K562 (cell line): ENCODE measurements at regions not wholly inside any gene's neighbourhood (a gene's known extent, or its start where the extent isn't known, plus 50 kb on each side); places are given as distances from the start of the nearest gene placed in this dataset.
A peak's percentile ranks its signal among the peaks of the same experiment; 100 is the strongest.

Experiments used
- ATAC-seq: fragments of 200-7000 bp; cut with Tn5 transposase; 3 replicates; pipeline ENCODE4 v1.9.1; 2020; ENCODE audit warnings: moderate library complexity
- BruUV-seq: library from RNA; stranded (reverse); fragments of 400-500 nt; replicated peaks from 2 replicates; lab custom pipeline; 2021; lab: Mats Ljungman, UMichigan
- CTCF ChIA-PET: fragments of 300-600 bp; formaldehyde crosslinking; extraction: SDS; loops from one replicate; lab custom pipeline; 2021; ENCODE audit warnings: low intra/inter-chr PET ratio; lab: Yijun Ruan, JAX
- POLR2A ChIA-PET: fragments of 300-600, 350-650 bp; sonication (Branson Sonifier 250); formaldehyde crosslinking; extraction: SDS; loops from one replicate; lab custom pipeline; 2021; ENCODE audit warnings: antibody characterized with exemption, inconsistent platforms; lab: Yijun Ruan, JAX
- DNase-seq, 4 experiments: peaks; one replicate each; pipeline versions ENCODE4 v3.0.0 to v3.0.0-alpha.2; 2011 to 2018; ENCODE audit warnings: low spot score in 3 of 4, mixed read lengths in 3 of 4; ENCODE audit errors: extremely low read depth in 1 of 4
- FAIRE-seq: peaks from 2 replicates; lab custom pipeline; 2011; peaks lifted over from hg19 to GRCh38; lab: Jason Lieb, UNC
- H2AFZ ChIP-seq: 2 replicates; pipeline ENCODE4 v1.6.0; 2011; ENCODE audit warnings: low read depth, low read length, control low read depth, inconsistent platforms
- H3K27ac ChIP-seq: fragments of 200-600 bp; 3 replicates; pipeline ENCODE4 v1.8.0; 2011; ENCODE audit warnings: low read depth, mild to moderate bottlenecking, control low read depth, inconsistent platforms, low read length, moderate library complexity, mixed read lengths; ENCODE audit errors: extremely low read depth
- H3K27me3 ChIP-seq, 2 experiments: fragments of 300-600 bp in 1 of 2; 2 replicates in 1 of 2; 3 replicates in 1 of 2; pipeline versions ENCODE4 v1.6.0 to v1.8.0; 2011; ENCODE audit warnings: inconsistent platforms in 2 of 2, low read length in 2 of 2, mild to moderate bottlenecking in 1 of 2, mixed read lengths in 1 of 2, moderate library complexity in 1 of 2; ENCODE audit not compliant: control insufficient read depth in 2 of 2, insufficient read depth in 2 of 2
- H3K36me3 ChIP-seq: fragments of 300-600 bp; 3 replicates; pipeline ENCODE4 v1.8.0; 2011; ENCODE audit warnings: mild to moderate bottlenecking, low read length, inconsistent platforms; ENCODE audit not compliant: control insufficient read depth, insufficient read depth
- H3K4me1 ChIP-seq, 2 experiments: fragments of 200-600 bp in 1 of 2; replicated peaks in 1 of 2; 2 replicates in 1 of 2; 3 replicates in 1 of 2; pipeline versions ENCODE4 v1.5.1 to v1.8.0; 2011; ENCODE audit warnings: inconsistent platforms in 2 of 2, low read length in 2 of 2, mild to moderate bottlenecking in 1 of 2, mixed read lengths in 1 of 2, moderate library complexity in 1 of 2; ENCODE audit not compliant: control insufficient read depth in 2 of 2, insufficient read depth in 2 of 2
- H3K4me2 ChIP-seq: 2 replicates; pipeline ENCODE4 v1.6.1; 2011; ENCODE audit warnings: low read length, control low read depth, inconsistent platforms, mixed read lengths; ENCODE audit not compliant: insufficient read depth
- H3K4me3 ChIP-seq: fragments of 200-600 bp; sonication (generic), shearing (Covaris generic); 2 replicates; pipeline ENCODE4 v1.5.1; 2016; ENCODE audit warnings: control low read depth, inconsistent platforms
- H3K79me2 ChIP-seq: fragments of 200-600 bp; 3 replicates; pipeline ENCODE4 v1.8.0; 2011; ENCODE audit warnings: low read length, inconsistent platforms; ENCODE audit not compliant: control insufficient read depth, insufficient read depth
- H3K9ac ChIP-seq, 2 experiments: 2 replicates each; pipeline versions ENCODE4 v1.6.0 to v1.6.1; 2011; ENCODE audit warnings: low read depth in 2 of 2, low read length in 2 of 2, control low read depth in 1 of 2, inconsistent platforms in 1 of 2, mild to moderate bottlenecking in 1 of 2, mixed read lengths in 1 of 2; ENCODE audit not compliant: insufficient read depth in 1 of 2
- H3K9me1 ChIP-seq: one replicate; pipeline ENCODE4 v1.6.0; 2011; ENCODE audit warnings: inconsistent platforms, mild to moderate bottlenecking, low read length, moderate library complexity; ENCODE audit not compliant: control insufficient read depth, insufficient read depth
- H3K9me3 ChIP-seq: replicated peaks from 2 replicates; pipeline ENCODE4 v1.5.1; 2011; ENCODE audit warnings: low read depth, low read length, inconsistent platforms; ENCODE audit not compliant: control insufficient read depth, insufficient read depth
- H4K20me1 ChIP-seq: replicated peaks from 2 replicates; pipeline ENCODE4 v1.6.1; 2011; ENCODE audit warnings: low read length, inconsistent platforms, mixed read lengths; ENCODE audit not compliant: control insufficient read depth, insufficient read depth
- ELF2 ChIP-seq: fragments of 250-450 bp; sonication (Bioruptor Pico); IDR thresholded peaks from 2 replicates; pipeline ENCODE4 v1.5.0; 2021; ENCODE audit warnings: mild to moderate bottlenecking
- EP300 ChIP-seq: IDR thresholded peaks from 2 replicates; pipeline ENCODE4 v1.6.1; 2012; ENCODE audit warnings: low read length, improper control_type of control experiment
- JUND ChIP-seq, 2 experiments: IDR thresholded peaks; 2 replicates in 1 of 2; 3 replicates in 1 of 2; pipeline ENCODE4 v1.6.1; 2011; ENCODE audit warnings: borderline replicate concordance in 2 of 2, low read depth in 2 of 2, low read length in 2 of 2, improper control_type of control experiment in 1 of 2, missing biosample characterization in 1 of 2, missing genetic modification characterization in 1 of 2, missing genetic modification reagents in 1 of 2
- PKNOX1 ChIP-seq: fragments of 450-650 bp; IDR thresholded peaks from 2 replicates; pipeline ENCODE4 v1.6.1; 2016
- U2AF2 ChIP-seq: fragments of 200-400 bp; formaldehyde crosslinking; optimal IDR thresholded peaks from 2 replicates; pipeline ENCODE3; 2017; ENCODE audit warnings: low read depth, mild to moderate bottlenecking, low read length
- WHSC1 ChIP-seq: IDR thresholded peaks from one replicate; pipeline ENCODE4 v1.6.1; 2012; ENCODE audit warnings: low read length, control low read depth, inconsistent platforms
- ZBTB7A ChIP-seq: IDR thresholded peaks from 2 replicates; pipeline ENCODE4 v1.6.1; 2011; ENCODE audit warnings: low read depth, mild to moderate bottlenecking, low read length, moderate library complexity, borderline replicate concordance; ENCODE audit not compliant: control insufficient read depth
- ZNF140 ChIP-seq: fragments of 250-450 bp; sonication (Bioruptor Pico); IDR thresholded peaks from 2 replicates; pipeline ENCODE4 v1.8.0; 2021; ENCODE audit warnings: moderate library complexity, mild to moderate bottlenecking, inconsistent platforms
- ZNF197 ChIP-seq: fragments of 200-800 bp; sonication (Bioruptor generic); IDR thresholded peaks from 2 replicates; pipeline ENCODE4 v1.6.1; 2016; ENCODE audit warnings: low read depth, missing genetic modification characterization, missing compliant biosample characterization
- ZNF584 ChIP-seq: fragments of 200-800 bp; sonication (Bioruptor generic); IDR thresholded peaks from 2 replicates; pipeline ENCODE4 v1.6.1; 2016; ENCODE audit warnings: low read depth, mild to moderate bottlenecking, missing genetic modification characterization, missing compliant biosample characterization
- ZNF764 ChIP-seq: fragments of 250-450 bp; sonication (Bioruptor Pico); IDR thresholded peaks from 2 replicates; pipeline ENCODE4 v1.4.0; 2020; ENCODE audit warnings: low read depth, mild to moderate bottlenecking, moderate library complexity
- WGBS: fragments of 100-300 bp; shearing (Covaris generic); methylation state at CpG from one replicate; pipeline ENCODE4 v1.1.6; 2016; ENCODE audit warnings: low coverage, mixed read lengths; ENCODE audit not compliant: insufficient coverage; ENCODE audit errors: missing lambda C conversion rate; 5-methylcytosine and 5-hydroxymethylcytosine counted together
- in situ Hi-C: fragments of 300-500 bp; cut with MboI; formaldehyde crosslinking; loops from 4 replicates; pipeline ENCODE4 v1.15.0; 2018; ENCODE audit warnings: inconsistent platforms, mixed read lengths
- intact Hi-C: fragments of 100-400 bp; cut with micrococcal nuclease; formaldehyde crosslinking; loops from 2 replicates; pipeline ENCODE4 v1.14.2; 2022

DNA sequence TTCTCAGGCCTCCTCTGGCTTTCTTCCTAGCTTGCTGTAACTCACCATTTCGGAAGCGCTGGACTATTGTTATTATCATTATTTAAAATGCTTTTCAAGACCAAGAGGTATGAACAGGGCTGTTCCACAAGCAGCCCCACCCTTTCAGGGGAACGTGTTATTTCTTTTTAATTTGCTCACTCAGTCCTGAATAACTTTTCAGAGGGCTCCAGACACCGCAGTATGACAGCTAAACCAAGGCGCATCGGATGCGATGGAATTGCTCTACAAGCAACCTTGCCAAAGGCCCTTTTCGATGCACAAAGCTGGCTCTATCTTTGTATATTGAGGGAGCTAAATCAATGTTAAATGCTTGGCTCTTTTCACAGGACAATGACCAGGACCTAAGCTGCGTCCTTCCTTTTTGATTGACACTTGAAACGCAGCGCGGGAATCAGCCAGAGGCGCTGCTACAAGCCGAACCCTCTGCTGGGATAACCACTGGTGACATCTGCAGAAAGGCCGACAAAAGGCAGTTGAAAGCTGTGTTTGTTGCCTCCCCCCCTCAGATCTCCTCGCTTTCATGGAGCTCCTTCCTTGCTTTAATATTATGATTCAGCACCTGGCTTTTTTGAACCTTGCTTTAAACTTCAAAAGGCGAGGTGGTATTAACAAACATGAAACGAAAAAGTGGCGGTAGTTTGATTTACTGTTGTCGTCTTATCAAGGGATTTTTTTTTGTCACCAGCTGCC lies 204.7 kb upstream of the PROX1 start:
- WGBS: under 1% methylated on average over 20 of the region's 20 CpGs
- Histone ChIP-seq H3K9me3 (no peaks in the 10 kb centered on the region), H2AFZ (no peak overlapping the region), H3K36me3 (no peaks in the 10 kb centered on the region), H3K9ac (no peak overlapping the region), H3K4me1 (no peaks in the 10 kb centered on the region), H3K9me1 (no peaks in the 10 kb centered on the region), H3K4me3 (no peak overlapping the region)
- ATAC-seq: no peak
- POLR2A ChIA-PET: no interaction called here
- TF ChIP-seq ZBTB7A (no peak), PKNOX1 (peak; percentile 64)
- TF ChIP-seq, all 486 proteins: peak for 1
- Histone ChIP-seq H3K4me2 (no peak overlapping the region), H3K27me3 (peaks cover 3 to 7% of the 10 kb centered on the region in 2 experiments; a peak in 2 of 5 replicates), H3K27ac (no peak overlapping the region), H4K20me1 (no peaks in the 10 kb centered on the region), H3K79me2 (no peaks in the 10 kb centered on the region)
- no TSS peak for BruUV-seq
- peak; percentile 60 for FAIRE-seq
- CTCF ChIA-PET: no interaction called here
- DNase-seq: no peak
- in situ Hi-C loops: no loop called here
- intact Hi-C loops: no loop called here

DNA sequence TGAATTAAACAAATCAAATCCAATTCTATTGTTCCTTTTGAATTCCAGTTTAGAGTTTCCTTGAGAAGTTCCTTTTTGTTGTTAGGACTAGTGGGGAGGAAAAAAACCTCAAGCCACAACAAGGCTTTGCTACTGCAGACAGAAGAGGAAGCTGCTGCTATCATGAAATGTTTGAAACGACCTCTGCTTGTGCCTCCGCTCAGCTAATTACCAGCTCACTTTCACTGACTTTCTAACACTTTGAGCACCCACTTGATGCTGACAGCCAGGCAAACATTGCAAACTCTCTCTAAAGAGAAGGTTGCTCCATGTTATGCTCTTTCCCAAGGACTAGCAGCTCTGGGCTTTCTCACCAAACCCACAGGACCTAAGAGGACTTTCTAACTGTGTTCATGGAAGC lies 203.9 kb upstream of the PROX1 start:
- H3K9ac ChIP-seq: no peak overlapping the region
- H3K9me1 ChIP-seq: no peaks in the 10 kb centered on the region
- in situ Hi-C loops: no loop called here
- DNase-seq (no peak), FAIRE-seq (no peak), ATAC-seq (no peak)
- H3K4me2 ChIP-seq: no peak overlapping the region
- H2AFZ ChIP-seq: no peak overlapping the region
- H3K27ac ChIP-seq: no peak overlapping the region
- CTCF ChIA-PET: no interaction called here
- H3K9me3 ChIP-seq: no peaks in the 10 kb centered on the region
- POLR2A ChIA-PET: no interaction called here
- H3K27me3 ChIP-seq: peaks cover 3 to 7% of the 10 kb centered on the region in 2 experiments; a peak in 2 of 5 replicates
- WGBS: 0% methylated on average over 2 of the region's 2 CpGs
- H3K4me1 ChIP-seq: no peaks in the 10 kb centered on the region
- H3K36me3 ChIP-seq: no peaks in the 10 kb centered on the region
- BruUV-seq: no TSS peak
- H4K20me1 ChIP-seq: no peaks in the 10 kb centered on the region
- H3K79me2 ChIP-seq: no peaks in the 10 kb centered on the region
- no peak overlapping the region for H3K4me3 ChIP-seq
- intact Hi-C loops: no loop called here
- TF ChIP-seq ZNF584 (CRISPR knock-in tag): no peak
- no peak for TF ChIP-seq U2AF2
- no peak for TF ChIP-seq ELF2 (CRISPR knock-in tag)
- no peak for TF ChIP-seq EP300
- TF ChIP-seq JUND (IDR thresholded peaks at IDR 0.05; ENCODE audit: borderline replicate concordance, low read depth, low read length): no peak
- TF ChIP-seq JUND (tag; IDR thresholded peaks at IDR 0.05; ENCODE audit: borderline replicate concordance, low read depth, low read length): no peak
- TF ChIP-seq ZNF764: no peak
- TF ChIP-seq WHSC1: no peak
- TF ChIP-seq ZNF197: no peak
- TF ChIP-seq ZNF140 (CRISPR knock-in tag): no peak
